Esophagus muscularis mucosa (tissue), 4 donors: ENCODE measurements at regions not wholly inside any gene's neighbourhood (a gene's known extent, or its start where the extent isn't known, plus 50 kb on each side); places are given as distances from the start of the nearest gene placed in this dataset.

ENCODE experiments used
- DNase-seq: peaks from one replicate; pipeline ENCODE4 v3.0.0-alpha.2; 2017; ENCODE audit errors: extremely low spot score
- H3K27ac ChIP-seq, 4 donors: fragments of 200-600 bp; sonication (generic); replicated peaks in 1 of 4; 1 replicate in 3 of 4; 2 replicates in 1 of 4; pipeline ENCODE4 v1.5.1; 2016 to 2019; ENCODE audit warnings: mild to moderate bottlenecking in 1 of 4
- H3K27me3 ChIP-seq, 4 donors: fragments of 200-600 bp; sonication (generic); one replicate each; pipeline versions ENCODE4 v1.5.1 to v1.6.0; 2016 to 2019
- H3K36me3 ChIP-seq, 4 donors: fragments of 200-600 bp; sonication (generic); one replicate each; pipeline ENCODE4 v1.5.1; 2016 to 2019
- H3K4me1 ChIP-seq, 4 donors: fragments of 200-600 bp; sonication (generic); one replicate each; pipeline ENCODE4 v1.5.1; 2016 to 2019
- H3K4me3 ChIP-seq, 4 donors: fragments of 200-600 bp; sonication (generic); 1 replicate in 2 of 4; 2 replicates in 2 of 4; pipeline ENCODE4 v1.5.1; 2016 to 2019; ENCODE audit warnings: mild to moderate bottlenecking in 4 of 4, moderate library complexity in 1 of 4
- H3K9me3 ChIP-seq, 4 donors: fragments of 200-600 bp; sonication (generic); 1 replicate in 3 of 4; 2 replicates in 1 of 4; pipeline ENCODE4 v1.5.1; 2016 to 2019
- EP300 ChIP-seq: sonication (generic); formaldehyde crosslinking; IDR thresholded peaks from one replicate; pipeline ENCODE4 v1.6.1; 2017; ENCODE audit warnings: antibody characterized with exemption
- POLR2A ChIP-seq: fragments of 450-650 bp; IDR thresholded peaks from one replicate; pipeline ENCODE4 v1.6.1; 2017; ENCODE audit warnings: antibody characterized with exemption, moderate library complexity, mild to moderate bottlenecking, low read depth
- POLR2AphosphoS5 ChIP-seq, 2 donors: sonication (generic); formaldehyde crosslinking; IDR thresholded peaks; one replicate each; pipeline ENCODE4 v1.6.1; 2017; ENCODE audit warnings: antibody characterized with exemption in 2 of 2
- WGBS: methylation state at CpG from one replicate; pipeline ENCODE4 v1.1.5; 2018; 5-methylcytosine and 5-hydroxymethylcytosine counted together
- intact Hi-C: fragments of 100-400 bp; cut with DNase I; formaldehyde crosslinking; loops from one replicate; pipeline ENCODE4 v1.15.1; 2023
- TF ChIP-seq, protein P1 (sequence below), 3 experiments: fragments of 200-600 bp in 2 of 3; fragments of 450-650 bp in 1 of 3; sonication (generic) in 2 of 3; IDR thresholded peaks; one replicate each; pipeline ENCODE4 v1.5.1; 2017 to 2019; ENCODE audit warnings: antibody characterized with exemption in 3 of 3, mild to moderate bottlenecking in 2 of 3, moderate library complexity in 1 of 3

DNA sequence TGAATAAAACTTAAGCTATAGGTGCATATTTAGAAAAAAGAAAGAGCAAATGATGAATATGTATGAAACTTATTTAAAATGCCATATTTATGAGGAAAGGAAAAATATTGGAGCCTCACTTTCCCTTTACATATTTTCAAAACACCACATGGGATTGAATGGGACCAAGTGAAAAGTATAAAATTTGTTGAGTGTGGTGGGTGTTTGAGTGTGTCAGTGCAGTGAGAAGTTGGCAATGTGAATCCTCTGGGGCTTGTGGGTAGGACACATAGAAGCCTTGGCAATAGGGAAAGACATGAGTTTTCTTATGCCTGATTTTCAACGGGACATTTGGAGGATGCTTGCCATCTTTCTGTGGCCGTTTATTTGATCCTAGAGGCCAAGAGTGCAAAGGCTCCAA is 502.2 kb upstream of the CELF4 start:
- H3K27ac ChIP-seq = no peak overlapping the region
- WGBS = 79% methylated on average over 2 of the region's 2 CpGs
- no peaks in the 10 kb centered on the region for H3K9me3 ChIP-seq
- H3K36me3 ChIP-seq = no peaks in the 10 kb centered on the region
- H3K4me3 ChIP-seq = no peak overlapping the region
- no peaks in the 10 kb centered on the region for H3K27me3 ChIP-seq
- no peak for DNase-seq
- TF ChIP-seq, protein P1, sequence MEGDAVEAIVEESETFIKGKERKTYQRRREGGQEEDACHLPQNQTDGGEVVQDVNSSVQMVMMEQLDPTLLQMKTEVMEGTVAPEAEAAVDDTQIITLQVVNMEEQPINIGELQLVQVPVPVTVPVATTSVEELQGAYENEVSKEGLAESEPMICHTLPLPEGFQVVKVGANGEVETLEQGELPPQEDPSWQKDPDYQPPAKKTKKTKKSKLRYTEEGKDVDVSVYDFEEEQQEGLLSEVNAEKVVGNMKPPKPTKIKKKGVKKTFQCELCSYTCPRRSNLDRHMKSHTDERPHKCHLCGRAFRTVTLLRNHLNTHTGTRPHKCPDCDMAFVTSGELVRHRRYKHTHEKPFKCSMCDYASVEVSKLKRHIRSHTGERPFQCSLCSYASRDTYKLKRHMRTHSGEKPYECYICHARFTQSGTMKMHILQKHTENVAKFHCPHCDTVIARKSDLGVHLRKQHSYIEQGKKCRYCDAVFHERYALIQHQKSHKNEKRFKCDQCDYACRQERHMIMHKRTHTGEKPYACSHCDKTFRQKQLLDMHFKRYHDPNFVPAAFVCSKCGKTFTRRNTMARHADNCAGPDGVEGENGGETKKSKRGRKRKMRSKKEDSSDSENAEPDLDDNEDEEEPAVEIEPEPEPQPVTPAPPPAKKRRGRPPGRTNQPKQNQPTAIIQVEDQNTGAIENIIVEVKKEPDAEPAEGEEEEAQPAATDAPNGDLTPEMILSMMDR (IDR thresholded peaks at IDR 0.05) = no peak
- TF ChIP-seq POLR2A (no peak), EP300 (no peak), POLR2AphosphoS5 (IDR thresholded peaks at IDR 0.05) (no peak)
- no peaks in the 10 kb centered on the region for H3K4me1 ChIP-seq
- intact Hi-C loops = no loop called here

DNA sequence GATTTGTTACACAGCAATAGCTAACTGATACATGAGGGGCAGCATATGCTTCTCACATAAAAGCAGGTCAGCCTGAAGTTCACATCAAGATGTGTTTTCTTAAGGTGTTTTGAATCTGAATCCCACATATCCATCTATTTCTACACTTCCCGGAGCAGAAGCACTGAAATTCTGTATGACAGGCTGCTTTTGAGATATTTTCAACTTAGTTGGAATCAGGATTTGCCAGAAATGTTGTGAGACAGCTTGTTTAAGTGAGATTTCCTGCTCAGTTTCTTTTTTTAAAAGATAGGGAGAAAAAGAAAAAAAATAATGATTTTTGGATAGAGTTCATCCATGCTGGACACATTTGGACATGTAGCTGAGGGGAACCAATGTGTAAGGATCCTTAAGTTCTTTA is 501.5 kb upstream of the CELF4 start:
- H3K27ac ChIP-seq = no peak overlapping the region
- intact Hi-C loops = no loop called here
- no peak for TF ChIP-seq EP300
- TF ChIP-seq POLR2A = no peak
- TF ChIP-seq, protein P1 (IDR thresholded peaks at IDR 0.05) = no peak
- TF ChIP-seq POLR2AphosphoS5 (IDR thresholded peaks at IDR 0.05) = no peak
- no peak overlapping the region for H3K4me3 ChIP-seq
- no peaks in the 10 kb centered on the region for H3K36me3 ChIP-seq
- no peaks in the 10 kb centered on the region for H3K4me1 ChIP-seq
- H3K27me3 ChIP-seq = no peaks in the 10 kb centered on the region
- no peak for DNase-seq
- H3K9me3 ChIP-seq = no peaks in the 10 kb centered on the region
- WGBS = 60% methylated on average over 1 of the region's 1 CpG

DNA sequence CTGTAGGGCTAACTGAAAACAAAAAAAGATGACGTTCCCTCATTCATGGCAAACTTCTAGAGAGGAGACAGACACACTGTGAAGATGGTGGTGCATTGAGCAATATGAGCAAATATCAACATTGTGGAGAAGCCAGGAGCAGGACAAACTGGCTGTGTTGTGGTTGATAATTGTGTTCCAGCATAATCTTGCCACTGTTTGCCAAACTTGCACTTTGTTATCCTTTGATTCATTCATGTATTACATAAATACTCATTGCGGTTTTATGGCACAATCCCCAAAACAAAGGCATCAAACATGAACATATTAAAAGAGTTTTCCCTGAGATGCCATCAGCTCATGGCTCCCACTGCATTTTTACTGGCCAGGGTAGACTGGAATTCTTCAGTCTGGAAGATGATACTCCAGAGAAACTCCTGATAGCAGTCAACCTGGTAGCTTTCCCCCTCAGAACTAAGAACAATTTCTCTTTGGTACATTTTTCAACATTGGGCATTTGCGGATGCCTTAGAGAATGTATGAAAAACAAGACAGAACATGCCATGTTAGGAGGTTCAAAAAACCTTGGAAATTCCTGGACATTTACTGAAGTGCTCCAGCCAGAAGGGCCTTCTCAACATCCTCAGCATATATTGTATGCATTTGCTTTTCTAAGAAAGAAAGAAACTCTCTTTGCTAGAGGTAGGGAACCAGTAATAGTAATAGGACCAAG is 487.4 kb upstream of the CELF4 start:
- TF ChIP-seq POLR2AphosphoS5 (IDR thresholded peaks at IDR 0.05) (no peak), POLR2A (no peak), EP300 (no peak)
- TF ChIP-seq, protein P1 (IDR thresholded peaks at IDR 0.05) = no peak
- no peak overlapping the region for H3K4me3 ChIP-seq
- no peak overlapping the region for H3K27ac ChIP-seq
- H3K27me3 ChIP-seq = no peaks in the 10 kb centered on the region
- 82% methylated on average over 3 of the region's 3 CpGs for WGBS
- intact Hi-C loops = no loop called here
- DNase-seq = no peak
- H3K9me3 ChIP-seq = no peaks in the 10 kb centered on the region
- H3K36me3 ChIP-seq = no peaks in the 10 kb centered on the region
- H3K4me1 ChIP-seq = no peaks in the 10 kb centered on the region

DNA sequence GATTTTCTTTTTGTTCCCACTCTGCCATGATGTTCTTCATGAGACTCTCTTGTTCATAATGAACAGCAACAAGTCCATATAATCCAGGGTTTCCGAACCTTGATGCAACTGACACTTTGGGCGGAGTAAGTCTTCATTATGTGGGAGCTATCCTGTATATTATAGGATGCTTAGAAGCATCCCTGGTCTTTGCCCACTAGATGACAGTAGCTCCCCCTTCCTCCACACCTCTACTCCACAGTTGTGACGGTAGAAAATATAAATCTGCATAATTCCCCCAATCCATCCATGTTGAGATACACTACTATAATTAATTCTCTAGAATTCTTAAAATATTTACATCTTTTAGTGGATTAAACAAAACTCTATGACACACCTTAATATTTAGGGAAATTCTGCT is 482.2 kb upstream of the CELF4 start:
- DNase-seq = no peak
- no peaks in the 10 kb centered on the region for H3K4me1 ChIP-seq
- 67% methylated on average over 3 of the region's 3 CpGs for WGBS
- no peak overlapping the region for H3K27ac ChIP-seq
- H3K9me3 ChIP-seq = no peaks in the 10 kb centered on the region
- TF ChIP-seq POLR2A (no peak), EP300 (no peak), POLR2AphosphoS5 (IDR thresholded peaks at IDR 0.05) (no peak)
- TF ChIP-seq, protein P1 (IDR thresholded peaks at IDR 0.05) = no peak
- no peaks in the 10 kb centered on the region for H3K36me3 ChIP-seq
- H3K27me3 ChIP-seq = no peaks in the 10 kb centered on the region
- intact Hi-C loops = no loop called here
- no peak overlapping the region for H3K4me3 ChIP-seq

DNA sequence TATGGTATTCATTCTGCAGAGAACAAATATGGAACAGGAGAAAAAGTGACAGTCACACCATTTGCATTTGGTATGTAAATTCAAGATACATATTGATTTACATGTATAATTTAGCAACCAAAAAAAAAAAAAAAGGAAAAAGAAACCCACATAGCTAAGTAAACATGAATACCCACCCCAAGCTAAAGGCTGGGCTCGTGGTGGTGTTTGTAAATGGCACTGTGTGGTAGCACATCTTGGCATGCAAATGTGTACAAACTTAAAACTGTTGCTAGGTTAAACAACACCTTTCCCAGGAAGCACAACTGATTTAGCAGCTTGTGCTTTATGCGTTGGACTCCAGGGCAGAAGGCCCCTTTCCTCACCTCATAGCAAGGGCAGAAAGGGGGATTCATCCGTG is 481.1 kb upstream of the CELF4 start:
- H3K27me3 ChIP-seq = no peaks in the 10 kb centered on the region
- no peaks in the 10 kb centered on the region for H3K36me3 ChIP-seq
- 88% methylated on average over 3 of the region's 3 CpGs for WGBS
- no peak for DNase-seq
- intact Hi-C loops = no loop called here
- no peaks in the 10 kb centered on the region for H3K4me1 ChIP-seq
- no peaks in the 10 kb centered on the region for H3K9me3 ChIP-seq
- TF ChIP-seq POLR2A = no peak
- no peak for TF ChIP-seq POLR2AphosphoS5 (IDR thresholded peaks at IDR 0.05)
- no peak overlapping the region for H3K4me3 ChIP-seq
- no peak overlapping the region for H3K27ac ChIP-seq
